ENCODE measurements at regions not wholly inside any gene's neighbourhood (a gene's known extent, or its start where the extent isn't known, plus 50 kb on each side); places are given as distances from the start of the nearest gene placed in this dataset.
"Not testable (repeated sequence)": the region's sequence is repeated elsewhere in the genome, so short reads cannot be mapped to it uniquely, and the experiment has no call there.

GRCh38 chr1:222470252-222470805, 77.6 kb downstream of the HHIPL2 start:
- TF ChIP-seq CTCF, POLR2A (IDR thresholded peaks at IDR 0.05): not testable (repeated sequence)
